Keratinocyte (primary cell): ENCODE measurements at regions not wholly inside any gene's neighbourhood (a gene's known extent, or its start where the extent isn't known, plus 50 kb on each side); places are given as distances from the start of the nearest gene placed in this dataset.

Source experiments
- DNase-seq: peaks from one replicate; pipeline ENCODE4 v3.0.0-alpha.2; 2011; ENCODE audit warnings: low read depth, missing footprints, low spot score
- FAIRE-seq: peaks from 2 replicates; lab custom pipeline; 2011; peaks lifted over from hg19 to GRCh38; lab: Jason Lieb, UNC
- H2AFZ ChIP-seq: 2 replicates; pipeline ENCODE4 v1.6.0; 2012; ENCODE audit warnings: low read length, control low read depth, inconsistent platforms; ENCODE audit not compliant: control insufficient read depth
- H3K27ac ChIP-seq: 2 replicates; pipeline ENCODE4 v1.5.1; 2011; ENCODE audit warnings: low read length; ENCODE audit not compliant: control insufficient read depth, insufficient read depth
- H3K27me3 ChIP-seq: 3 replicates; pipeline ENCODE4 v1.6.0; 2011; ENCODE audit warnings: low read length; ENCODE audit not compliant: control insufficient read depth, insufficient read depth; ENCODE audit errors: extremely low read depth
- H3K36me3 ChIP-seq, 2 experiments: 2 replicates in 1 of 2; 3 replicates in 1 of 2; pipeline ENCODE4 v1.5.1; 2011; ENCODE audit warnings: low read length in 2 of 2, mild to moderate bottlenecking in 1 of 2; ENCODE audit not compliant: control insufficient read depth in 2 of 2, insufficient read depth in 2 of 2; ENCODE audit errors: extremely low read depth in 1 of 2
- H3K4me1 ChIP-seq: 3 replicates; pipeline ENCODE4 v1.5.1; 2011; ENCODE audit warnings: low read length; ENCODE audit not compliant: control insufficient read depth, insufficient read depth; ENCODE audit errors: extremely low read depth
- H3K4me2 ChIP-seq: 3 replicates; pipeline ENCODE4 v1.6.0; 2011; ENCODE audit warnings: low read depth, low read length; ENCODE audit not compliant: control insufficient read depth, insufficient read depth; ENCODE audit errors: extremely low read depth
- H3K4me3 ChIP-seq, 3 experiments: fragments of 200-600 bp in 1 of 3; sonication (generic) in 1 of 3; 2 replicates in 2 of 3; 3 replicates in 1 of 3; pipeline ENCODE4 v1.5.1; 2011 to 2016; ENCODE audit warnings: low read length in 3 of 3, mild to moderate bottlenecking in 3 of 3, control low read depth in 2 of 3, inconsistent platforms in 1 of 3, low read depth in 1 of 3, mixed read lengths in 1 of 3, mixed run types in 1 of 3, moderate library complexity in 1 of 3; ENCODE audit not compliant: control insufficient read depth in 2 of 3, insufficient read depth in 2 of 3; ENCODE audit errors: extremely low read depth in 1 of 3
- H3K79me2 ChIP-seq: 2 replicates; pipeline ENCODE4 v1.6.0; 2012; ENCODE audit warnings: low read length; ENCODE audit not compliant: control insufficient read depth, insufficient read depth
- H3K9ac ChIP-seq: 3 replicates; pipeline ENCODE4 v1.6.0; 2011; ENCODE audit warnings: low read length; ENCODE audit not compliant: control insufficient read depth, insufficient read depth; ENCODE audit errors: extremely low read depth
- H3K9me1 ChIP-seq: 3 replicates; pipeline ENCODE4 v1.6.0; 2011; ENCODE audit warnings: low read length; ENCODE audit not compliant: control insufficient read depth, insufficient read depth; ENCODE audit errors: extremely low read depth
- H3K9me3 ChIP-seq: 2 replicates; pipeline ENCODE4 v1.5.1; 2012; ENCODE audit warnings: low read depth, low read length; ENCODE audit not compliant: control insufficient read depth
- H4K20me1 ChIP-seq: 3 replicates; pipeline ENCODE4 v1.6.0; 2011; ENCODE audit warnings: low read length; ENCODE audit not compliant: control insufficient read depth, insufficient read depth; ENCODE audit errors: extremely low read depth
- EZH2 ChIP-seq: IDR thresholded peaks from one replicate; pipeline ENCODE4 v1.6.1; 2012; ENCODE audit warnings: inconsistent platforms, mild to moderate bottlenecking, low read length, moderate library complexity
- dilution Hi-C: fragments of 300-500 bp; cut with MboI; formaldehyde crosslinking; loops from one replicate; pipeline ENCODE4 v1.7.0; 2020; ENCODE audit warnings: low sequenced_read_pairs; ENCODE audit not compliant: extremely low pct_ligation_motif_present
- TF ChIP-seq, protein P1 (sequence below), 3 experiments: IDR thresholded peaks in 1 of 3; conservative IDR thresholded peaks in 1 of 3; optimal IDR thresholded peaks in 1 of 3; 2 replicates in 2 of 3; 3 replicates in 1 of 3; pipeline versions ENCODE3 to v1.5.1; 2011; ENCODE audit warnings: low read length in 3 of 3, mild to moderate bottlenecking in 3 of 3, moderate library complexity in 2 of 3, control low read depth in 1 of 3, inconsistent platforms in 1 of 3; ENCODE audit not compliant: insufficient read depth in 2 of 3; ENCODE audit errors: extremely low read depth in 1 of 3

DNA sequence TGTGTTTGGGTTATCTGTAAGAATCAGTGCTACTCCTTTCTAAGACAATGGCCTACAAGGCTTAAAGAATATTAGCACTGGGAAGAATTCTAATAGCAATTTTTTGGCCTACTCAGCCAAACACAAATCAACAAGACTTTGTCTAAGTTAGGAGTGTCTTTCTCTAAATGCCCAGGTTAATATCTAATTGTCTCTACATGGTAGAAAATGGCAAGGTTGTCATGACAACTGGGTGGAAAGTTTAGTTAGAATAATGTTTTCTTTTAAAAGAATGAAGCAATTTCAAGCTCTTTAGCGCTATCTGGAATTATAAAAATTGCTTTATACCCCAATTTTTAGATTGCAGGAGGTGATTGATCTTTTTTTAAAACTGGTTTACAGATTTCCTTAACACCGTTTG is 396.8 kb downstream of the TUSC7 start:
- Histone ChIP-seq H3K4me3 (no peak overlapping the region), H3K27ac (no peak overlapping the region), H3K9ac (no peak overlapping the region), H2AFZ (no peak overlapping the region), H3K9me3 (no peaks in the 10 kb centered on the region), H3K4me1 (no peaks in the 10 kb centered on the region), H3K36me3 (no peaks in the 10 kb centered on the region), H4K20me1 (no peaks in the 10 kb centered on the region), H3K27me3 (no peaks in the 10 kb centered on the region), H3K79me2 (no peaks in the 10 kb centered on the region), H3K9me1 (no peaks in the 10 kb centered on the region), H3K4me2 (no peak overlapping the region)
- TF ChIP-seq EZH2: no peak
- TF ChIP-seq, protein P1, sequence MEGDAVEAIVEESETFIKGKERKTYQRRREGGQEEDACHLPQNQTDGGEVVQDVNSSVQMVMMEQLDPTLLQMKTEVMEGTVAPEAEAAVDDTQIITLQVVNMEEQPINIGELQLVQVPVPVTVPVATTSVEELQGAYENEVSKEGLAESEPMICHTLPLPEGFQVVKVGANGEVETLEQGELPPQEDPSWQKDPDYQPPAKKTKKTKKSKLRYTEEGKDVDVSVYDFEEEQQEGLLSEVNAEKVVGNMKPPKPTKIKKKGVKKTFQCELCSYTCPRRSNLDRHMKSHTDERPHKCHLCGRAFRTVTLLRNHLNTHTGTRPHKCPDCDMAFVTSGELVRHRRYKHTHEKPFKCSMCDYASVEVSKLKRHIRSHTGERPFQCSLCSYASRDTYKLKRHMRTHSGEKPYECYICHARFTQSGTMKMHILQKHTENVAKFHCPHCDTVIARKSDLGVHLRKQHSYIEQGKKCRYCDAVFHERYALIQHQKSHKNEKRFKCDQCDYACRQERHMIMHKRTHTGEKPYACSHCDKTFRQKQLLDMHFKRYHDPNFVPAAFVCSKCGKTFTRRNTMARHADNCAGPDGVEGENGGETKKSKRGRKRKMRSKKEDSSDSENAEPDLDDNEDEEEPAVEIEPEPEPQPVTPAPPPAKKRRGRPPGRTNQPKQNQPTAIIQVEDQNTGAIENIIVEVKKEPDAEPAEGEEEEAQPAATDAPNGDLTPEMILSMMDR (optimal IDR thresholded peaks at IDR 0.05 in 1 of 3, IDR thresholded peaks at IDR 0.05 in 1 of 3, conservative IDR thresholded peaks at IDR 0.05 in 1 of 3; ENCODE audit: extremely low read depth in 1 of 3, insufficient read depth in 2 of 3, low read length in 3 of 3): no peak
- dilution Hi-C loops: no loop called here
- DNase-seq: no peak
- FAIRE-seq: no peak

- no peaks in the 10 kb centered on the region for H4K20me1 ChIP-seq
- H3K4me1 ChIP-seq: no peaks in the 10 kb centered on the region
- TF ChIP-seq, protein P1 (optimal IDR thresholded peaks at IDR 0.05 in 1 of 3, IDR thresholded peaks at IDR 0.05 in 1 of 3, conservative IDR thresholded peaks at IDR 0.05 in 1 of 3; ENCODE audit: extremely low read depth in 1 of 3, insufficient read depth in 2 of 3, low read length in 3 of 3): no peak
- no peak for TF ChIP-seq EZH2
- H3K4me3 ChIP-seq: no peak overlapping the region
- H3K36me3 ChIP-seq: no peaks in the 10 kb centered on the region
- H3K4me2 ChIP-seq: no peak overlapping the region
- no peak overlapping the region for H2AFZ ChIP-seq
- H3K9me1 ChIP-seq: no peaks in the 10 kb centered on the region
- FAIRE-seq (no peak), DNase-seq (no peak)
- dilution Hi-C loops: no loop called here
- no peaks in the 10 kb centered on the region for H3K27me3 ChIP-seq
- no peak overlapping the region for H3K9ac ChIP-seq
- H3K27ac ChIP-seq: no peak overlapping the region
- H3K9me3 ChIP-seq: no peaks in the 10 kb centered on the region
- no peaks in the 10 kb centered on the region for H3K79me2 ChIP-seq
These were observed 398.4 kb downstream of the TUSC7 start for GRCh38 chr3:117107946-117108345.
